ENCODE measurements at regions not wholly inside any gene's neighbourhood (a gene's known extent, or its start where the extent isn't known, plus 50 kb on each side); places are given as distances from the start of the nearest gene placed in this dataset.

- H3K9me3 Mint-ChIP-seq = no peaks in the 10 kb centered on the region
- no peaks in the 10 kb centered on the region for H3K27me3 Mint-ChIP-seq
These were observed 61.4 kb upstream of the MANEA start for GRCh38 chr6:95515975-95516374.

DNA sequence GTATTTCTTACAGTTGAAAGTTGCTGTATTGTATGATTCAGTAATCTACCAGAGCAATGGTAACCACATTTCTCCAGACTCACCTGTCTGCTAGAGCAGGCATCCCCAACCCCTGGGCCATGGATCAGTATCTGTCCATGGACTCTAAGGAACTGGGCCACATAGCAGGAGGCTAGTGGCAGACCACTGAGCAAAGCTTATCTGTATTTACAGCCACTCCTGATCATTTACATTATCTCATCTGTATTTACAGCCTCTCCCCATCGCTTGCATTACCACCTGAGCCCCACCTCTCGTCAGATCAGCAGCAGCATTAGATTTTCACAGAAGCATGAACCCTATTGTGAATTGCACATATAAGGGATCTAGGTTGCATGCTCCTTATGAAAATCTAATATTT is 60.3 kb upstream of the MANEA start:
- Mint-ChIP-seq H3K36me3 (no peaks in the 10 kb centered on the region), H3K27ac (no peak overlapping the region), H3K27me3 (no peaks in the 10 kb centered on the region), H3K4me1 (ENCODE audit: unreplicated experiment) (no peaks in the 10 kb centered on the region), H3K4me3 (no peak overlapping the region), H3K9me3 (no peaks in the 10 kb centered on the region)
- TF ChIP-seq, protein P1, sequence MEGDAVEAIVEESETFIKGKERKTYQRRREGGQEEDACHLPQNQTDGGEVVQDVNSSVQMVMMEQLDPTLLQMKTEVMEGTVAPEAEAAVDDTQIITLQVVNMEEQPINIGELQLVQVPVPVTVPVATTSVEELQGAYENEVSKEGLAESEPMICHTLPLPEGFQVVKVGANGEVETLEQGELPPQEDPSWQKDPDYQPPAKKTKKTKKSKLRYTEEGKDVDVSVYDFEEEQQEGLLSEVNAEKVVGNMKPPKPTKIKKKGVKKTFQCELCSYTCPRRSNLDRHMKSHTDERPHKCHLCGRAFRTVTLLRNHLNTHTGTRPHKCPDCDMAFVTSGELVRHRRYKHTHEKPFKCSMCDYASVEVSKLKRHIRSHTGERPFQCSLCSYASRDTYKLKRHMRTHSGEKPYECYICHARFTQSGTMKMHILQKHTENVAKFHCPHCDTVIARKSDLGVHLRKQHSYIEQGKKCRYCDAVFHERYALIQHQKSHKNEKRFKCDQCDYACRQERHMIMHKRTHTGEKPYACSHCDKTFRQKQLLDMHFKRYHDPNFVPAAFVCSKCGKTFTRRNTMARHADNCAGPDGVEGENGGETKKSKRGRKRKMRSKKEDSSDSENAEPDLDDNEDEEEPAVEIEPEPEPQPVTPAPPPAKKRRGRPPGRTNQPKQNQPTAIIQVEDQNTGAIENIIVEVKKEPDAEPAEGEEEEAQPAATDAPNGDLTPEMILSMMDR (conservative IDR thresholded peaks at IDR 0.05) = no peak
- no peak for DNase-seq (ENCODE audit: extremely low spot score, unreplicated experiment)

More at GRCh38 chr6:95515975-95516374, 61.4 kb upstream of the MANEA start:
- no peaks in the 10 kb centered on the region for H3K4me1 Mint-ChIP-seq (ENCODE audit: unreplicated experiment)
- no peak overlapping the region for H3K27ac Mint-ChIP-seq
- H3K36me3 Mint-ChIP-seq = no peaks in the 10 kb centered on the region
- DNase-seq (ENCODE audit: extremely low spot score, unreplicated experiment) = no peak
- TF ChIP-seq, protein P1 (conservative IDR thresholded peaks at IDR 0.05) = no peak
- H3K4me3 Mint-ChIP-seq = no peak overlapping the region

- H3K36me3 Mint-ChIP-seq = no peaks in the 10 kb centered on the region
- TF ChIP-seq, protein P1 (conservative IDR thresholded peaks at IDR 0.05) = no peak
- H3K4me3 Mint-ChIP-seq = no peak overlapping the region
- no peak for DNase-seq (ENCODE audit: extremely low spot score, unreplicated experiment)
- H3K27ac Mint-ChIP-seq = no peak overlapping the region
- H3K27me3 Mint-ChIP-seq = no peaks in the 10 kb centered on the region
- no peaks in the 10 kb centered on the region for H3K9me3 Mint-ChIP-seq
- H3K4me1 Mint-ChIP-seq (ENCODE audit: unreplicated experiment) = no peaks in the 10 kb centered on the region
These were observed 59.8 kb upstream of the MANEA start for GRCh38 chr6:95517568-95517967.

- no peak overlapping the region for H3K27ac Mint-ChIP-seq
- H3K4me1 Mint-ChIP-seq (ENCODE audit: unreplicated experiment) = no peaks in the 10 kb centered on the region
- no peaks in the 10 kb centered on the region for H3K27me3 Mint-ChIP-seq
- TF ChIP-seq, protein P1 (conservative IDR thresholded peaks at IDR 0.05) = no peak
- H3K36me3 Mint-ChIP-seq = no peaks in the 10 kb centered on the region
- no peaks in the 10 kb centered on the region for H3K9me3 Mint-ChIP-seq
- no peak overlapping the region for H3K4me3 Mint-ChIP-seq
- no peak for DNase-seq (ENCODE audit: extremely low spot score, unreplicated experiment)
These were observed 58.6 kb upstream of the MANEA start for GRCh38 chr6:95518630-95519227.

DNA sequence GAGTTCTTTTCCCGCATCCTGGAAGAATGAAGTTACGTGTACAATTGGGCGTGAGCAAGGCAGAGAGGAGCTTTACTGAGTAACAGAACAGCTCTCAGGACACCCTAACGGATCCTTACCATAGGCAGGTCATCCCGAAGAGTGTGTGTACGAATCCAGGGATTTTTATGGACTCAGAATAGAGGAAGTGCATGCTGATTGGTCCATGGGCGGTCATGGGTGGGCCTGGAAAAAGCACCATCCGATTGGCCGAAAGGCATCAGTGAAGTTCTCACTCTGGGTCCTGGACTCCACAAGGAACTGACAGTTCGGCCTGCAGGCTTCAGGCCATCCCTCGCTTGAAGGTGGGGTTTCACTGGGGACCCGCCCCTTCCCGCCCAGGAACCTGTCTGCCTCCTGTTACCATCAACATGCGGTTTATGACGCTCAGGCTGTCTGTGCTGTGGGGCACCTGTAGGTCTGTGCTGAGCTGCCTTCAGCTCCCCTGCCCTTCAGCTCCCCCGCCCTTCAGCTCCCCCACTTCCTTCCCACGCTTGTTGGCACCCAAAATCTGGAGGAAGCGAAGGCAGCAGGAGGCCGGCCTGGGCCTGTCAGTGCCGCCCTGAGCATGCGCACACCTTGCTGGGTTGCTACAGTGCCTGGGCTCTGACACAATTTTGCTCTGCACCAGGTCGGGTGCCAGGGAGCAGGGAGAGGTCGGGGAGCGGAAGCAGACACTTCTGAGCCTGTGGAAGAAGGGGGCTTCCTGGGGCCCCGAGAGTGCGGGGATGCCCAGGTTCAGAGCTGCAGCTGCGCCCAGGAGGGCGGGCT is 57.9 kb upstream of the MANEA start:
- Mint-ChIP-seq H3K4me1 (ENCODE audit: unreplicated experiment) (no peaks in the 10 kb centered on the region), H3K27ac (no peak overlapping the region), H3K9me3 (no peaks in the 10 kb centered on the region), H3K4me3 (no peak overlapping the region), H3K36me3 (no peaks in the 10 kb centered on the region), H3K27me3 (no peaks in the 10 kb centered on the region)
- no peak for DNase-seq (ENCODE audit: extremely low spot score, unreplicated experiment)
- TF ChIP-seq, protein P1 (conservative IDR thresholded peaks at IDR 0.05) = no peak

Measured in type B pancreatic cell (in vitro differentiated cells).